DND-41 (cell line): ENCODE measurements at regions not wholly inside any gene's neighbourhood (a gene's known extent, or its start where the extent isn't known, plus 50 kb on each side); places are given as distances from the start of the nearest gene placed in this dataset.

Experiments used
- ATAC-seq: fragments of 200-7000 bp; cut with Tn5 transposase; 3 replicates; pipeline ENCODE4 v1.9.1; 2021; ENCODE audit warnings: low read depth; ENCODE audit not compliant: insufficient read depth
- DNase-seq: peaks from one replicate; pipeline ENCODE4 v3.0.0-alpha.2; 2020
- H2AFZ ChIP-seq: 2 replicates; pipeline ENCODE4 v1.6.0; 2012; ENCODE audit warnings: low read depth, low read length
- H3K27ac ChIP-seq: 2 replicates; pipeline ENCODE4 v1.5.1; 2012; ENCODE audit warnings: low read length, inconsistent platforms
- H3K27me3 ChIP-seq: fragments of 200-600 bp; sonication (generic); 2 replicates; pipeline ENCODE4 v1.6.0; 2012; ENCODE audit warnings: low read length, mild to moderate bottlenecking, inconsistent platforms; ENCODE audit not compliant: insufficient read depth, poor library complexity
- H3K36me3 ChIP-seq: 2 replicates; pipeline ENCODE4 v1.5.1; 2012; ENCODE audit warnings: low read length, inconsistent platforms; ENCODE audit not compliant: insufficient read depth
- H3K4me1 ChIP-seq: 2 replicates; pipeline ENCODE4 v1.5.1; 2012; ENCODE audit warnings: mild to moderate bottlenecking, low read length; ENCODE audit not compliant: insufficient read depth
- H3K4me2 ChIP-seq: 2 replicates; pipeline ENCODE4 v1.6.0; 2012; ENCODE audit warnings: mild to moderate bottlenecking, moderate library complexity, low read length, inconsistent platforms; ENCODE audit not compliant: insufficient read depth
- H3K4me3 ChIP-seq, 2 experiments: fragments of 200-600 bp in 1 of 2; shearing (Covaris generic) in 1 of 2; 2 replicates each; pipeline ENCODE4 v1.5.1; 2012 to 2016; ENCODE audit warnings: inconsistent platforms in 2 of 2, low read length in 2 of 2, mild to moderate bottlenecking in 2 of 2, low read depth in 1 of 2, moderate library complexity in 1 of 2
- H3K79me2 ChIP-seq: 2 replicates; pipeline ENCODE4 v1.6.0; 2012; ENCODE audit warnings: low read length, inconsistent platforms; ENCODE audit not compliant: insufficient read depth
- H3K9ac ChIP-seq: 2 replicates; pipeline ENCODE4 v1.6.0; 2012; ENCODE audit warnings: low read depth, mild to moderate bottlenecking, inconsistent platforms, low read length, moderate library complexity
- H3K9me3 ChIP-seq: 2 replicates; pipeline ENCODE4 v1.5.1; 2012; ENCODE audit warnings: low read length, moderate library complexity, mild to moderate bottlenecking, inconsistent platforms; ENCODE audit not compliant: insufficient read depth, severe bottlenecking
- H4K20me1 ChIP-seq: 2 replicates; pipeline ENCODE4 v1.6.0; 2012; ENCODE audit warnings: low read length; ENCODE audit not compliant: insufficient read depth
- EZH2 ChIP-seq: IDR thresholded peaks from 3 replicates; pipeline ENCODE4 v1.6.1; 2012; ENCODE audit warnings: borderline replicate concordance, low read depth, mild to moderate bottlenecking, moderate library complexity, low read length, inconsistent platforms; ENCODE audit not compliant: severe bottlenecking
- TF ChIP-seq, protein P1 (sequence below): IDR thresholded peaks from 2 replicates; pipeline ENCODE4 v1.5.1; 2012; ENCODE audit warnings: borderline replicate concordance, low read length, moderate library complexity, mild to moderate bottlenecking; ENCODE audit not compliant: poor library complexity, severe bottlenecking; ENCODE audit errors: extremely low read depth

DNA sequence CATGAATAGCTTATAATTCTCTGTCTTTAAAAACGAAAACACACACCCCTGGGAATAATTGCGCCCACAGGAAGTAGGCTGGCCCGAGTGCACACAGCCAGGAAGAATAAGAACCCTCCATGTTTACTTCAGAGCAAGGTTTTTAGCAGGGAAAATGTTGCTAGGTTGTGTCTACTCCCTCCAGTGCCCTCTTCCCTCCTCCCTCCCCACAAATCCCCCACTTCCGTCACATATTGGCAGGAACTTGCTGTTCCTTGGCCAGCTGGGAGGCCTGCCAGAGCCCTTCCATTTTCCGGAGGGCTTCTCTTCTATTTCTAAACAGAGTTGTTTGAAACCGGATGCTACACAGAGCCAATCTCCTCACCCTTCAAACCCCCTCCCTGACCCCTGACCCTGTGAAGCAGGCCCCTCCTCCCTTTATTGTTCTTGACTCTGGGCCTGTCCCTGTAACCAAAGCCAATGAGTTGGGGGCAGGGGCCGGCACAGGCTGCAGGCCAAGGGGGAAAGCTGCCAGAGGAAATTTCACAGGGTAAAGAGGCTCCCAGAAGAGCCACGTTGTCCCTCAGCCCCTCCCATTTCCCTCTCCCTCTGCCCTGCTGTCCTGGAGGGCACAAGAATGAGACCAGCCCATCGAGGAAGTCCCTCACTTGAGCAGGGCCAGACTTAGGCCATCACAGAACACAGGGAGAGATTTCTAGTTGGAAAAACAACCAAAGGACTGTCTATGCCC, 49.8 kb upstream of the LGALSL start:
- Histone ChIP-seq H3K4me3 (no peak overlapping the region), H3K4me2 (no peak overlapping the region)
- no peak for DNase-seq

More for the DNA sequence above, 49.8 kb upstream of the LGALSL start:
- H3K4me1 ChIP-seq = no peaks in the 10 kb centered on the region
- H3K36me3 ChIP-seq = no peaks in the 10 kb centered on the region
- ATAC-seq = no peak
- no peaks in the 10 kb centered on the region for H3K9me3 ChIP-seq
- no peak for TF ChIP-seq EZH2
- TF ChIP-seq, protein P1, sequence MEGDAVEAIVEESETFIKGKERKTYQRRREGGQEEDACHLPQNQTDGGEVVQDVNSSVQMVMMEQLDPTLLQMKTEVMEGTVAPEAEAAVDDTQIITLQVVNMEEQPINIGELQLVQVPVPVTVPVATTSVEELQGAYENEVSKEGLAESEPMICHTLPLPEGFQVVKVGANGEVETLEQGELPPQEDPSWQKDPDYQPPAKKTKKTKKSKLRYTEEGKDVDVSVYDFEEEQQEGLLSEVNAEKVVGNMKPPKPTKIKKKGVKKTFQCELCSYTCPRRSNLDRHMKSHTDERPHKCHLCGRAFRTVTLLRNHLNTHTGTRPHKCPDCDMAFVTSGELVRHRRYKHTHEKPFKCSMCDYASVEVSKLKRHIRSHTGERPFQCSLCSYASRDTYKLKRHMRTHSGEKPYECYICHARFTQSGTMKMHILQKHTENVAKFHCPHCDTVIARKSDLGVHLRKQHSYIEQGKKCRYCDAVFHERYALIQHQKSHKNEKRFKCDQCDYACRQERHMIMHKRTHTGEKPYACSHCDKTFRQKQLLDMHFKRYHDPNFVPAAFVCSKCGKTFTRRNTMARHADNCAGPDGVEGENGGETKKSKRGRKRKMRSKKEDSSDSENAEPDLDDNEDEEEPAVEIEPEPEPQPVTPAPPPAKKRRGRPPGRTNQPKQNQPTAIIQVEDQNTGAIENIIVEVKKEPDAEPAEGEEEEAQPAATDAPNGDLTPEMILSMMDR = no peak
- no peaks in the 10 kb centered on the region for H3K79me2 ChIP-seq
- peaks cover 30% of the 10 kb centered on the region for H3K27me3 ChIP-seq
- H4K20me1 ChIP-seq = no peaks in the 10 kb centered on the region
- H3K9ac ChIP-seq = no peak overlapping the region
- no peak overlapping the region for H3K27ac ChIP-seq
- H2AFZ ChIP-seq = no peak overlapping the region
